OCI-LY7 (cell line): ENCODE measurements at regions not wholly inside any gene's neighbourhood (a gene's known extent, or its start where the extent isn't known, plus 50 kb on each side); places are given as distances from the start of the nearest gene placed in this dataset.

Experiments used
- CTCF ChIP-seq: fragments of 200-600 bp; sonication (generic); conservative IDR thresholded peaks from 2 replicates; pipeline ENCODE4 v1.5.1; 2014; ENCODE audit warnings: mild to moderate bottlenecking, antibody characterized with exemption, low read length, moderate library complexity, mixed read lengths
- EZH2phosphoT487 ChIP-seq: fragments of 200-600 bp; sonication (generic); IDR thresholded peaks from 2 replicates; pipeline ENCODE4 v1.6.1; 2018; ENCODE audit warnings: low read depth, borderline replicate concordance, mild to moderate bottlenecking, mixed run types, antibody characterized with exemption, low read length, moderate library complexity, mixed read lengths

- no peak for TF ChIP-seq CTCF
- TF ChIP-seq EZH2phosphoT487: no peak
Measured at GRCh38 chr5:18457255-18457654, 823.0 kb downstream of the TAF11L14 start.
